ENCODE measurements at regions not wholly inside any gene's neighbourhood (a gene's known extent, or its start where the extent isn't known, plus 50 kb on each side); places are given as distances from the start of the nearest gene placed in this dataset.

DNA sequence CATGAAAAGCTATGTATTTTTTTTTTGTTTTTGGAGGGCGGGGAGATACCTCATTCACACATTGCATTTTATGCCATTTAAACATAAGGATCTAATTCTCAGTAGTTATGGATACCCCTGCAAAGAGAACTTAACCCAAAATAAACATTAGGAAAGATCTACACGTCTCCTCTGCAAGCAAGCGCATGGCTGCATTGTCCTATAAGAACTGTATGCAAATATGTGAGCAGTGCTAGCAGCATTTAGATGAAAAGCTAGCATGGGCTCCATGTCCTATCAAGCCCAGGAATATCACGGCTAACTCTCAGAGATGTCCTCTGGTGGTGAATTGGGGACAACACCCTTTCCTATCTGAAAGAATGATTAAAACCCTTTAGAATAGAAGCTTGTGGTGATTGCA is 292.8 kb downstream of the MEX3B start:
- Histone ChIP-seq H3K27ac (no peak overlapping the region), H3K4me1 (peaks cover 0 to 42% (median 21%) of the 10 kb centered on the region in 9 donors), H3K36me3 (no peaks in the 10 kb centered on the region), H3K27me3 (no peaks in the 10 kb centered on the region), H3K9me3 (no peaks in the 10 kb centered on the region), H3K4me3 (no peak overlapping the region)
- ATAC-seq (no peak), DNase-seq (no peak)
- intact Hi-C loops (cut with DNase I), result loop anchor here in 1 of 10 donors (1.0 kb wide), 1 partner anchor 16 kb away; no protein-coding TSS in a partner anchor
- TF ChIP-seq, protein P1, sequence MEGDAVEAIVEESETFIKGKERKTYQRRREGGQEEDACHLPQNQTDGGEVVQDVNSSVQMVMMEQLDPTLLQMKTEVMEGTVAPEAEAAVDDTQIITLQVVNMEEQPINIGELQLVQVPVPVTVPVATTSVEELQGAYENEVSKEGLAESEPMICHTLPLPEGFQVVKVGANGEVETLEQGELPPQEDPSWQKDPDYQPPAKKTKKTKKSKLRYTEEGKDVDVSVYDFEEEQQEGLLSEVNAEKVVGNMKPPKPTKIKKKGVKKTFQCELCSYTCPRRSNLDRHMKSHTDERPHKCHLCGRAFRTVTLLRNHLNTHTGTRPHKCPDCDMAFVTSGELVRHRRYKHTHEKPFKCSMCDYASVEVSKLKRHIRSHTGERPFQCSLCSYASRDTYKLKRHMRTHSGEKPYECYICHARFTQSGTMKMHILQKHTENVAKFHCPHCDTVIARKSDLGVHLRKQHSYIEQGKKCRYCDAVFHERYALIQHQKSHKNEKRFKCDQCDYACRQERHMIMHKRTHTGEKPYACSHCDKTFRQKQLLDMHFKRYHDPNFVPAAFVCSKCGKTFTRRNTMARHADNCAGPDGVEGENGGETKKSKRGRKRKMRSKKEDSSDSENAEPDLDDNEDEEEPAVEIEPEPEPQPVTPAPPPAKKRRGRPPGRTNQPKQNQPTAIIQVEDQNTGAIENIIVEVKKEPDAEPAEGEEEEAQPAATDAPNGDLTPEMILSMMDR (IDR thresholded peaks at IDR 0.05), result no peak
- WGBS, 2 donors, result 50 to 51% methylated on average over 4 of the region's 4 CpGs

DNA sequence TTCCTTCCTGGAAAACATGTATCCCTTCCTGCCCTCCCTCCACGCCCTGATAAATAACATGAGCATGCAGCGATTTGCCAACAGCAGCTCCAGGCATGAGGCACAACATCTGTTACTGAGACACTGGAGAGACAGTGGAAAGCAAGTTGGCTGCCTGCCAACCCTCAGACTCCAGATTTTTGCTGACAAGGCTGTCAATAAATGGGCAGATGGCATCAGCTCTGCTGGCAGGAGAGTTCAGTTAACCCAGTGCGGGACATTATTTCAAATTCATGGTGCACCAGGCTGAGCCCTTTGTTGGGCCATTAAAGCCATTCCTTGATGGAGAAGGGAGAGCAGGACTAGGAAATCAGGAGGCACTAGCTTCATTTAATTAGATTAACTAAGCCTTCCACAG is 293.3 kb downstream of the MEX3B start:
- DNase-seq, result peak; percentile 34 to 36
- intact Hi-C loops (cut with DNase I), result loop anchor here in 1 of 10 donors (1.0 kb wide), 1 partner anchor 17 kb away; no protein-coding TSS in a partner anchor
- Histone ChIP-seq H3K27me3 (no peaks in the 10 kb centered on the region), H3K36me3 (no peaks in the 10 kb centered on the region), H3K27ac (no peak overlapping the region), H3K9me3 (no peaks in the 10 kb centered on the region), H3K4me1 (peaks cover 0 to 42% (median 21%) of the 10 kb centered on the region in 9 donors), H3K4me3 (no peak overlapping the region)
- WGBS, 2 donors, result 9 to 14% methylated on average over 3 of the region's 3 CpGs
- ATAC-seq, result peak; percentile 52 to 83 (median 77)
- TF ChIP-seq, protein P1 (IDR thresholded peaks at IDR 0.05), result no peak

DNA sequence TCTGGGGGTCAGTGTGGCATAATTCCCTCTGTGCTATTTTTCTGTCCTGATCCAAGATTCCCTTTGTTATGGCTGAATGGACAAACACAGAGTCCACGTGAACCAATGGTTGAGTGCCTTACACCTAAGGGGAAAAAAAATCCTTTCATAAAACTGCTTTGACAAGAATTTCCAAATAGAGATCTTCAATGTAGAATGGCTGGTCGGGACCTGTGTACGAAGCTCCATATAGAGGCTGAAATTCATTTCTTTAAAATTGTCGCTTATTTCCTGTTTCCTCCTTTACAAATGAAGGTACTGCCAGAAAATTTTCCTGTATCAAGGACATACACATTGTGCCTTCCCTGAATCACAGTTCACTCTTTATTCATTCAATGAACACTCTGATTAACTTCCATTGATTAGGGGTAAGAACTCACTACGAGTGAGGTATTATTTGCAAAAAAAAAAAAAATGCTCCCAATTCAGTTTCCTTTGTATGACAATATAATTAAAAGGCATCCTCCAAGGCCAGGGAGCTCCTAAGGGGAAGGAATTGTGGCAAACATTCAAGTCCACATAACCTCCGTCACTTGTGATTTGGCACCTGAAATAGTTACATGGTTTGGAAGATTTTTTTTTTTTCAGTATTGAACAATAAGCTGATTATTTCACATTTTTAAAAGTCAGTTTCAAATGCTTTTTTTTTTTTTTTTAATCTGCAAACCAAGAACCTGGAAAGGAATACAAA is 293.8 kb downstream of the MEX3B start:
- peak in 2 of 8 donors; percentile 19 to 23 for ATAC-seq
- intact Hi-C loops (cut with DNase I), result loop anchor here in 1 of 10 donors (1.0 kb wide), 1 partner anchor 17 kb away; no protein-coding TSS in a partner anchor
- H3K36me3 ChIP-seq, result no peaks in the 10 kb centered on the region

DNA sequence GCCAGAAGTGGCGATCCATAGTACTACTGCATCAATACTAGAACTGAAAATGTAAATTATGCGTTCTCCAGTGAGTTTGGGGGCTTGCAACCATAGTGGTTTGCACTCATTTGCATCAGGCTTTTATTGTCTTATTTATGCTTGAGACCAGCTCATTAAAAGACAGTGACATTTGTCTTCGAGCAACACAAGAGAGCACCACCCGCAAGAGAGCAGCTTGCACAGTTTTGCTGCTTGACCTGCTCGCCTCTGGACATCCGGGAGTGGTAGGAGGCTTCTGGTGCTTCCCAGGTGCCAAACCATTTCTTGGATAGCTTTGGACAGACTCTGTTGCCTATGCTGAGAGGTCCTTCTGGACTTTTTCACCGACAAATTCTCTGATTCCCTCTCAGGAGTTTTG is 294.6 kb downstream of the MEX3B start:
- H3K4me3 ChIP-seq, result no peak overlapping the region
- no peaks in the 10 kb centered on the region for H3K36me3 ChIP-seq
- peaks cover 0 to 2% (median 0%) of the 10 kb centered on the region in 7 donors for H3K27me3 ChIP-seq
- ATAC-seq (no peak), DNase-seq (no peak)
- intact Hi-C loops (cut with DNase I), result no loop called here
- TF ChIP-seq, protein P1 (IDR thresholded peaks at IDR 0.05), result no peak
- no peaks in the 10 kb centered on the region for H3K9me3 ChIP-seq
- H3K4me1 ChIP-seq, result peaks cover 0 to 42% (median 21%) of the 10 kb centered on the region in 9 donors
- H3K27ac ChIP-seq, result no peak overlapping the region
- 69 to 74% methylated on average over 7 of the region's 7 CpGs for WGBS, 2 donors

More for the DNA sequence above, 293.8 kb downstream of the MEX3B start:
- 36 to 41% methylated on average over 6 of the region's 6 CpGs for WGBS, 2 donors
- Histone ChIP-seq H3K4me1 (peaks cover 0 to 42% (median 21%) of the 10 kb centered on the region in 9 donors), H3K27me3 (no peaks in the 10 kb centered on the region), H3K9me3 (no peaks in the 10 kb centered on the region), H3K27ac (no peak overlapping the region), H3K4me3 (no peak overlapping the region)
- TF ChIP-seq, protein P1 (IDR thresholded peaks at IDR 0.05), result no peak
- no peak for DNase-seq
